SK-N-SH treated with all-trans-retinoic acid at 6 μM for 48 hours (cell line): ENCODE measurements at regions not wholly inside any gene's neighbourhood (a gene's known extent, or its start where the extent isn't known, plus 50 kb on each side); places are given as distances from the start of the nearest gene placed in this dataset.
"Not testable (repeated sequence)": the region's sequence is repeated elsewhere in the genome, so short reads cannot be mapped to it uniquely, and the experiment has no call there.

Experiments
- ATAC-seq: fragments of 200-7000 bp; cut with Tn5 transposase; 3 replicates; pipeline ENCODE4 v1.9.1; 2020; ENCODE audit warnings: mild to moderate bottlenecking, moderate library complexity
- ARNTL ChIP-seq: fragments of 450-650 bp; formaldehyde crosslinking; IDR thresholded peaks from 2 replicates; pipeline ENCODE4 v1.5.0; 2020; ENCODE audit warnings: low read depth, mild to moderate bottlenecking, moderate library complexity, borderline replicate concordance
- BACH2 ChIP-seq: fragments of 250-450 bp; sonication (Bioruptor Pico); IDR thresholded peaks from 2 replicates; pipeline ENCODE4 v1.9.0; 2021; ENCODE audit warnings: mild to moderate bottlenecking, borderline replicate concordance
- CREB5 ChIP-seq: fragments of 250-450 bp; sonication (Bioruptor Pico); IDR thresholded peaks from 2 replicates; pipeline ENCODE4 v1.5.1; 2020; ENCODE audit warnings: low read depth, mild to moderate bottlenecking, moderate library complexity
- CSDC2 ChIP-seq: fragments of 250-450 bp; sonication (Bioruptor Pico); IDR thresholded peaks from 2 replicates; pipeline ENCODE4 v1.5.0; 2020; ENCODE audit warnings: mild to moderate bottlenecking, moderate library complexity
- ESRRG ChIP-seq: fragments of 250-450 bp; sonication (Bioruptor Pico); IDR thresholded peaks from 2 replicates; pipeline ENCODE4 v1.6.1; 2021; ENCODE audit warnings: mild to moderate bottlenecking
- GLIS3 ChIP-seq: fragments of 250-450 bp; sonication (Bioruptor Pico); IDR thresholded peaks from 2 replicates; pipeline ENCODE4 v1.5.0; 2020; ENCODE audit warnings: mild to moderate bottlenecking, moderate library complexity
- ISL1 ChIP-seq: fragments of 250-450 bp; sonication (Bioruptor Pico); IDR thresholded peaks from 2 replicates; pipeline ENCODE4 v2.1.2; 2022; ENCODE audit warnings: mild to moderate bottlenecking, moderate library complexity
- OSR1 ChIP-seq: fragments of 250-450 bp; sonication (Bioruptor Pico); IDR thresholded peaks from 2 replicates; pipeline ENCODE4 v1.8.0; 2022; ENCODE audit warnings: moderate library complexity, mild to moderate bottlenecking, inconsistent platforms
- PPARA ChIP-seq: fragments of 250-450 bp; sonication (Bioruptor Pico); IDR thresholded peaks from 2 replicates; pipeline ENCODE4 v1.5.0; 2020; ENCODE audit warnings: mild to moderate bottlenecking, borderline replicate concordance
- RARB ChIP-seq: fragments of 250-450 bp; sonication (Bioruptor Pico); IDR thresholded peaks from 2 replicates; pipeline ENCODE4 v1.8.0; 2021; ENCODE audit warnings: mild to moderate bottlenecking, moderate library complexity
- SNAI2 ChIP-seq: fragments of 250-450 bp; sonication (Bioruptor Pico); IDR thresholded peaks from 2 replicates; pipeline ENCODE4 v1.5.0; 2020; ENCODE audit warnings: mild to moderate bottlenecking, moderate library complexity
- TCF4 ChIP-seq: fragments of 250-450 bp; sonication (Bioruptor Pico); IDR thresholded peaks from 2 replicates; pipeline ENCODE4 v1.8.0; 2021; ENCODE audit warnings: mild to moderate bottlenecking, moderate library complexity, borderline replicate concordance
- TOX ChIP-seq: fragments of 250-450 bp; sonication (Bioruptor Pico); IDR thresholded peaks from 2 replicates; pipeline ENCODE4 v1.8.0; 2021; ENCODE audit warnings: mild to moderate bottlenecking, moderate library complexity, borderline replicate concordance
- ZC3H10 ChIP-seq: fragments of 250-450 bp; sonication (Bioruptor Pico); IDR thresholded peaks from 2 replicates; pipeline ENCODE4 v1.5.1; 2021; ENCODE audit warnings: mild to moderate bottlenecking, moderate library complexity
- ZFP3 ChIP-seq: fragments of 250-450 bp; sonication (Bioruptor Pico); IDR thresholded peaks from 2 replicates; pipeline ENCODE4 v1.5.0; 2020; ENCODE audit warnings: mild to moderate bottlenecking, moderate library complexity
- ZFP30 ChIP-seq: fragments of 450-650 bp; formaldehyde crosslinking; IDR thresholded peaks from 2 replicates; pipeline ENCODE4 v1.5.0; 2022; ENCODE audit warnings: mild to moderate bottlenecking, moderate library complexity
- ZNF565 ChIP-seq: fragments of 450-650 bp; formaldehyde crosslinking; conservative IDR thresholded peaks from 2 replicates; pipeline ENCODE4 v1.5.0; 2020; ENCODE audit warnings: low read depth, mild to moderate bottlenecking, moderate library complexity
- ZNF70 ChIP-seq: fragments of 450-650 bp; formaldehyde crosslinking; IDR thresholded peaks from 2 replicates; pipeline ENCODE4 v1.5.0; 2020; ENCODE audit warnings: mild to moderate bottlenecking, moderate library complexity
- ZNF8 ChIP-seq: fragments of 450-650 bp; formaldehyde crosslinking; IDR thresholded peaks from 2 replicates; pipeline ENCODE4 v1.5.0; 2020; ENCODE audit warnings: mild to moderate bottlenecking, moderate library complexity
- TF ChIP-seq, protein P1 (sequence below): fragments of 250-450 bp; sonication (Bioruptor Pico); IDR thresholded peaks from 2 replicates; pipeline ENCODE4 v1.8.0; 2021; ENCODE audit warnings: low read depth, mild to moderate bottlenecking, moderate library complexity, borderline replicate concordance
- TF ChIP-seq, protein P2 (sequence below): fragments of 250-450 bp; sonication (Bioruptor Pico); IDR thresholded peaks from 2 replicates; pipeline ENCODE4 v1.5.1; 2021; ENCODE audit warnings: mild to moderate bottlenecking, moderate library complexity
- TF ChIP-seq, protein P3 (sequence below): fragments of 250-450 bp; sonication (Bioruptor Pico); IDR thresholded peaks from 2 replicates; pipeline ENCODE4 v1.5.0; 2020; ENCODE audit warnings: mild to moderate bottlenecking, moderate library complexity

DNA sequence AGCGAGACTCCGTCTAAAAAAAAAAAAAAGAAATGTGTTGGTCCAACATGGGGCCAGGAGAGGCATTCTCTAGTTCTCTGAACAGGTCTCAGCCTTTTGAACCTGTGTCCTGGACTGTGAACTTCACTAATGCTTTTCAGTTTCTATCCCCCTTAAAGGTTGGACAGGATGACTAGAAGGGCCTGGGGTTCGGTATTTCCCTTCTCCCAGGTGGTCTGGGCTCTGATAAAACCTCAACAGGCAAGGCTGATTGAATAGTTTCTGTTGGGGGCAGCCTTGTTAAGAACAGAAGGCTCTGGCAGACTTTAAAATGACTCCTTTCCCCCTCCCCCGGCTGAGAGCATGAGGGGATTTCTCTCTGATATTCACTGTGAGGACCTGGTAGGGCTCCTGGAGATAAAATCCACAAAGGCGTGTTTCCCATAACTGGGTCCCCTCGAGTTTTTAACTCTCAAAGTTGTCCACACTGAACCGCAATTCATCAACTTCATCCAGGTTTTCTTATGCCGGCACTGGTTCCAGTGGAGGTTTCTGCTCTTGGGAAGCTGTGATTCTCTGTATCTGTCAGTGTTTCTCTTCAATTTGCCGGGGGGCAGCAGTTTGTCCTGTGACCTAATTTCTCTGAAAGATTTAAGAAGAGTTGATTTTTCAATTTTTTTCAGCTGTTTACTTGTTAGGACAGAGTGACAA, 91.3 kb downstream of the METRNL start:
- TF ChIP-seq ARNTL (CRISPR knock-in tag) (no peak), ZNF565 (CRISPR knock-in tag) (no peak), ZNF70 (CRISPR knock-in tag) (no peak), TOX (CRISPR knock-in tag) (no peak), TCF4 (CRISPR knock-in tag) (no peak)
- no peak for ATAC-seq

DNA sequence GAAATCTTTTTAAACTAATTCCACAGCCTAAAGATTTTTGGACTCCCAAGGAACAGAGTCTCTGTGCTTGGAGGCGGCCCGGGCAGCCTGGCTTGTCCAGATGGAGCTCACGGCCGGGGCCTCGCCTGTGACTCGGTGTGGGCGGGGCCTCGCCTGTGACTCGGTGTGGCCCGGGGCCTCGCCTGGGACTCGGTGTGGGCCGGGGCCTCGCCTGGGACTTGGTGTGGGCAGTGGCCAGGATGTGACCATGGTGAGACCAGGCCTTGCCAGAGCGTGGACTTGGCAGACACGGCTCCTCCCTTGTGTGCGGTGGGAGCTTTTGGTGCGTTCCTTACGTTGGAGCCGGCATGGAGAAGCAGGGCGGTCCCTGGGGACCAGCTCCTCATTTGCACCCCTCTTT, 92.3 kb downstream of the METRNL start:
- ATAC-seq, result no peak
- TF ChIP-seq, protein P1, sequence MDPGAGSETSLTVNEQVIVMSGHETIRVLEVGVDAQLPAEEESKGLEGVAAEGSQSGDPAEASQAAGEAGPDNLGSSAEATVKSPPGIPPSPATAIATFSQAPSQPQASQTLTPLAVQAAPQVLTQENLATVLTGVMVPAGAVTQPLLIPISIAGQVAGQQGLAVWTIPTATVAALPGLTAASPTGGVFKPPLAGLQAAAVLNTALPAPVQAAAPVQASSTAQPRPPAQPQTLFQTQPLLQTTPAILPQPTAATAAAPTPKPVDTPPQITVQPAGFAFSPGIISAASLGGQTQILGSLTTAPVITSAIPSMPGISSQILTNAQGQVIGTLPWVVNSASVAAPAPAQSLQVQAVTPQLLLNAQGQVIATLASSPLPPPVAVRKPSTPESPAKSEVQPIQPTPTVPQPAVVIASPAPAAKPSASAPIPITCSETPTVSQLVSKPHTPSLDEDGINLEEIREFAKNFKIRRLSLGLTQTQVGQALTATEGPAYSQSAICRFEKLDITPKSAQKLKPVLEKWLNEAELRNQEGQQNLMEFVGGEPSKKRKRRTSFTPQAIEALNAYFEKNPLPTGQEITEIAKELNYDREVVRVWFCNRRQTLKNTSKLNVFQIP (CRISPR knock-in tag), result no peak
- TF ChIP-seq RARB (CRISPR knock-in tag) (no peak), SNAI2 (no peak), ZFP30 (CRISPR knock-in tag) (no peak), ESRRG (no peak), ZNF70 (CRISPR knock-in tag) (no peak), CSDC2 (no peak), TCF4 (CRISPR knock-in tag) (no peak), ZFP3 (CRISPR knock-in tag) (no peak), ISL1 (no peak), CREB5 (CRISPR knock-in tag) (no peak), TOX (CRISPR knock-in tag) (no peak), ZC3H10 (CRISPR knock-in tag) (no peak), GLIS3 (no peak), OSR1 (CRISPR knock-in tag) (no peak), PPARA (no peak)
- TF ChIP-seq, protein P2, sequence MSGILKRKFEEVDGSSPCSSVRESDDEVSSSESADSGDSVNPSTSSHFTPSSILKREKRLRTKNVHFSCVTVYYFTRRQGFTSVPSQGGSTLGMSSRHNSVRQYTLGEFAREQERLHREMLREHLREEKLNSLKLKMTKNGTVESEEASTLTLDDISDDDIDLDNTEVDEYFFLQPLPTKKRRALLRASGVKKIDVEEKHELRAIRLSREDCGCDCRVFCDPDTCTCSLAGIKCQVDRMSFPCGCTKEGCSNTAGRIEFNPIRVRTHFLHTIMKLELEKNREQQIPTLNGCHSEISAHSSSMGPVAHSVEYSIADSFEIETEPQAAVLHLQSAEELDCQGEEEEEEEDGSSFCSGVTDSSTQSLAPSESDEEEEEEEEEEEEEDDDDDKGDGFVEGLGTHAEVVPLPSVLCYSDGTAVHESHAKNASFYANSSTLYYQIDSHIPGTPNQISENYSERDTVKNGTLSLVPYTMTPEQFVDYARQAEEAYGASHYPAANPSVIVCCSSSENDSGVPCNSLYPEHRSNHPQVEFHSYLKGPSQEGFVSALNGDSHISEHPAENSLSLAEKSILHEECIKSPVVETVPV, result no peak
- TF ChIP-seq, all 23 proteins: peak for 0

DNA sequence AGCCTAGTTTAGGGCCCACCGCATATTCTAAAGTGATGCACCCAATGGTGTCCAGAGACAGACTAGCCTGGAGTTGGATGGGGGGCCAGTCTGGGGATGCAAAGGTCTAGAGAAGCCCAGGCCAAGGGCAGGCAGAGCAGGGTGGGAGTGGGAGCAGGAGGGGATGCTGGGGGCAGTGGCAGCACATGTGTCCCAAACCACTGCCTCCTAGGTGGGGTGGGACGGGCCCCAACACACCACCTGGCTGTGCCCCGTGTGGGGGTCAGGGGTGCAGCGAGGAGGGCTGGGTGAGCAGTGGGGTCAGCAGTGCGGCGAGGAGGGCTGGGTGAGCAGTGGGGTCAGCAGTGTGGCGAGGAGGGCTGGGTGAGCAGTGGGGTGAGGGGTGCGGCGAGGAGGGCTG, 92.7 kb downstream of the METRNL start:
- ATAC-seq, result not testable (repeated sequence)

- not testable (repeated sequence) for ATAC-seq
Observed at GRCh38 chr17:83172646-83173045, 93.2 kb downstream of the METRNL start.

GRCh38 chr17:83173180-83173913, 93.9 kb downstream of the METRNL start:
- ATAC-seq, result peak; percentile 10; the same call in 1 of the 3 replicates

DNA sequence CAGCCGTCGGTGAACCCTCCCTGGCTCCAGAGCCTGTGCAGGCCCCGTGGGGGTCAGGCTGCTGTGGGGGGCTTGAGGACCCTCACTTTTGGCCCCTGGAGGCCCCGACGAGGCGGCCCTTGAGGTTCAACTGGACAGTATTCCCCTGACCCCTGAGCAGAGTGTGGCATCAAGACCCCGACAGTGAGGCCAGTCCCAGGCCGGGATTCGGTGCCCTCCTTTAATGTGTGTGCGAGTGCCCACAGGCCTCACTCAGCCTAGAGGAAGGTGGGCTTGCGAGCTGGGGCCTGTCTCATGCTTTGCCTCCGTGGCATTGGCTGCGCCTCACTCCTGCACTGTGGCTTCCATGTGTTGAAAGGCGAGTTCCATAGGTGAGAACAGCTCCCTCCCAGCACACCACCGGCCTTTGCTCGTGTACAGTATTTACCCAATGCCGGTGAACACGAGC, 94.5 kb downstream of the METRNL start:
- TF ChIP-seq, protein P1 (CRISPR knock-in tag), result no peak
- no peak for TF ChIP-seq BACH2 (CRISPR knock-in tag)
- no peak for TF ChIP-seq ZNF565 (CRISPR knock-in tag)
- TF ChIP-seq ARNTL (CRISPR knock-in tag), result no peak
- TF ChIP-seq ZFP30 (CRISPR knock-in tag), result no peak
- no peak for TF ChIP-seq SNAI2
- no peak for TF ChIP-seq CSDC2
- TF ChIP-seq ZNF8 (CRISPR knock-in tag), result no peak
- no peak for TF ChIP-seq TOX (CRISPR knock-in tag)
- no peak for TF ChIP-seq GLIS3
- TF ChIP-seq, protein P3, sequence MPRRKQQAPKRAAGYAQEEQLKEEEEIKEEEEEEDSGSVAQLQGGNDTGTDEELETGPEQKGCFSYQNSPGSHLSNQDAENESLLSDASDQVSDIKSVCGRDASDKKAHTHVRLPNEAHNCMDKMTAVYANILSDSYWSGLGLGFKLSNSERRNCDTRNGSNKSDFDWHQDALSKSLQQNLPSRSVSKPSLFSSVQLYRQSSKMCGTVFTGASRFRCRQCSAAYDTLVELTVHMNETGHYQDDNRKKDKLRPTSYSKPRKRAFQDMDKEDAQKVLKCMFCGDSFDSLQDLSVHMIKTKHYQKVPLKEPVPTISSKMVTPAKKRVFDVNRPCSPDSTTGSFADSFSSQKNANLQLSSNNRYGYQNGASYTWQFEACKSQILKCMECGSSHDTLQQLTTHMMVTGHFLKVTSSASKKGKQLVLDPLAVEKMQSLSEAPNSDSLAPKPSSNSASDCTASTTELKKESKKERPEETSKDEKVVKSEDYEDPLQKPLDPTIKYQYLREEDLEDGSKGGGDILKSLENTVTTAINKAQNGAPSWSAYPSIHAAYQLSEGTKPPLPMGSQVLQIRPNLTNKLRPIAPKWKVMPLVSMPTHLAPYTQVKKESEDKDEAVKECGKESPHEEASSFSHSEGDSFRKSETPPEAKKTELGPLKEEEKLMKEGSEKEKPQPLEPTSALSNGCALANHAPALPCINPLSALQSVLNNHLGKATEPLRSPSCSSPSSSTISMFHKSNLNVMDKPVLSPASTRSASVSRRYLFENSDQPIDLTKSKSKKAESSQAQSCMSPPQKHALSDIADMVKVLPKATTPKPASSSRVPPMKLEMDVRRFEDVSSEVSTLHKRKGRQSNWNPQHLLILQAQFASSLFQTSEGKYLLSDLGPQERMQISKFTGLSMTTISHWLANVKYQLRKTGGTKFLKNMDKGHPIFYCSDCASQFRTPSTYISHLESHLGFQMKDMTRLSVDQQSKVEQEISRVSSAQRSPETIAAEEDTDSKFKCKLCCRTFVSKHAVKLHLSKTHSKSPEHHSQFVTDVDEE (CRISPR knock-in tag), result no peak
- no peak; the same call in 2 of the 3 replicates for ATAC-seq
